ENCODE measurements at regions not wholly inside any gene's neighbourhood (a gene's known extent, or its start where the extent isn't known, plus 50 kb on each side); places are given as distances from the start of the nearest gene placed in this dataset.

- TF ChIP-seq CTCF (IDR thresholded peaks at IDR 0.05; ENCODE audit: partially characterized antibody, unreplicated experiment), result no peak
- peaks cover 1% of the 10 kb centered on the region for H3K27me3 Mint-ChIP-seq (ENCODE audit: unreplicated experiment)
- no peak overlapping the region for H3K27ac Mint-ChIP-seq (ENCODE audit: unreplicated experiment)
- H3K36me3 Mint-ChIP-seq (ENCODE audit: unreplicated experiment), result no peaks in the 10 kb centered on the region
- H3K9me3 Mint-ChIP-seq (ENCODE audit: unreplicated experiment), result no peaks in the 10 kb centered on the region
- DNase-seq, result no peak
- H3K4me3 Mint-ChIP-seq (ENCODE audit: unreplicated experiment), result no peak overlapping the region
- H3K4me1 Mint-ChIP-seq (ENCODE audit: low read depth, unreplicated experiment), result no peaks in the 10 kb centered on the region
Measured at GRCh38 chr3:8077126-8077525, 424.5 kb upstream of the LMCD1 start.

GRCh38 chr3:8080464-8080863 is 421.2 kb upstream of the LMCD1 start:
- peaks cover 1% of the 10 kb centered on the region for H3K27me3 Mint-ChIP-seq (ENCODE audit: unreplicated experiment)
- no peak overlapping the region for H3K27ac Mint-ChIP-seq (ENCODE audit: unreplicated experiment)
- no peaks in the 10 kb centered on the region for H3K36me3 Mint-ChIP-seq (ENCODE audit: unreplicated experiment)
- no peaks in the 10 kb centered on the region for H3K9me3 Mint-ChIP-seq (ENCODE audit: unreplicated experiment)
- no peaks in the 10 kb centered on the region for H3K4me1 Mint-ChIP-seq (ENCODE audit: low read depth, unreplicated experiment)
- no peak for TF ChIP-seq CTCF (IDR thresholded peaks at IDR 0.05; ENCODE audit: partially characterized antibody, unreplicated experiment)
- no peak for DNase-seq
- H3K4me3 Mint-ChIP-seq (ENCODE audit: unreplicated experiment), result no peak overlapping the region

GRCh38 chr3:8085498-8085897 is 416.1 kb upstream of the LMCD1 start:
- H3K27ac Mint-ChIP-seq (ENCODE audit: unreplicated experiment), result no peak overlapping the region
- DNase-seq, result no peak
- no peaks in the 10 kb centered on the region for H3K4me1 Mint-ChIP-seq (ENCODE audit: low read depth, unreplicated experiment)
- H3K9me3 Mint-ChIP-seq (ENCODE audit: unreplicated experiment), result no peaks in the 10 kb centered on the region
- no peaks in the 10 kb centered on the region for H3K36me3 Mint-ChIP-seq (ENCODE audit: unreplicated experiment)
- H3K27me3 Mint-ChIP-seq (ENCODE audit: unreplicated experiment), result no peaks in the 10 kb centered on the region
- TF ChIP-seq CTCF (IDR thresholded peaks at IDR 0.05; ENCODE audit: partially characterized antibody, unreplicated experiment), result no peak
- no peak overlapping the region for H3K4me3 Mint-ChIP-seq (ENCODE audit: unreplicated experiment)

GRCh38 chr3:8087951-8088350 is 413.7 kb upstream of the LMCD1 start:
- Mint-ChIP-seq H3K4me1 (ENCODE audit: low read depth, unreplicated experiment) (no peaks in the 10 kb centered on the region), H3K36me3 (ENCODE audit: unreplicated experiment) (no peaks in the 10 kb centered on the region), H3K27me3 (ENCODE audit: unreplicated experiment) (no peaks in the 10 kb centered on the region), H3K27ac (ENCODE audit: unreplicated experiment) (no peak overlapping the region), H3K9me3 (ENCODE audit: unreplicated experiment) (no peaks in the 10 kb centered on the region), H3K4me3 (ENCODE audit: unreplicated experiment) (no peak overlapping the region)
- DNase-seq, result no peak
- TF ChIP-seq CTCF (IDR thresholded peaks at IDR 0.05; ENCODE audit: partially characterized antibody, unreplicated experiment), result no peak

DNA sequence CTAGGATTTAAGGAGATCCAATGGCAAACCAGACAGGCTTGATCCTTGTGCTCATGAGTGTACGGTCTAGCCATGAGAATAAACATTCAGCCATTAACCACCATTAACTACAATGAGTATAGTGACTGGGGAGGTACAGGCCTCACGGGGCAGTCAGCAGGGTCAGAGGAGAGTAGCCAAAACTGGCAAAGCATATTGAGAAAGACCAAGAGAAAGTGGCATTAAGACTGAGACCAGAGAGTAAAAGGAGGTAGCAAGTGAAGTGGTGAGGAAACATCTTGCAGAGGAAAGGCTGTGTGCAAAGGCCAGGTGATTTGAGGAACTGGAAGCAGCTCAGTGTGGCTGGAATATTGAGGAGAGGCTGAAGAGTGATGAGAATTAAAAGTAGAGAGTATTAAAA is 407.2 kb upstream of the LMCD1 start:
- no peak overlapping the region for H3K27ac Mint-ChIP-seq (ENCODE audit: unreplicated experiment)
- no peaks in the 10 kb centered on the region for H3K4me1 Mint-ChIP-seq (ENCODE audit: low read depth, unreplicated experiment)
- no peaks in the 10 kb centered on the region for H3K36me3 Mint-ChIP-seq (ENCODE audit: unreplicated experiment)
- no peak overlapping the region for H3K4me3 Mint-ChIP-seq (ENCODE audit: unreplicated experiment)
- no peaks in the 10 kb centered on the region for H3K9me3 Mint-ChIP-seq (ENCODE audit: unreplicated experiment)
- TF ChIP-seq CTCF (IDR thresholded peaks at IDR 0.05; ENCODE audit: partially characterized antibody, unreplicated experiment), result no peak
- no peak for DNase-seq
- H3K27me3 Mint-ChIP-seq (ENCODE audit: unreplicated experiment), result no peaks in the 10 kb centered on the region
